IMR-90 (cell line): ENCODE measurements at regions not wholly inside any gene's neighbourhood (a gene's known extent, or its start where the extent isn't known, plus 50 kb on each side); places are given as distances from the start of the nearest gene placed in this dataset.

Source experiments
- ATAC-seq: fragments of 200-7000 bp; cut with Tn5 transposase; 2 replicates; pipeline ENCODE4 v1.9.1; 2020; ENCODE audit warnings: low read depth, mild to moderate bottlenecking, moderate library complexity
- BruUV-seq: library from RNA; stranded (reverse); fragments of 400-500 nt; replicated peaks from 2 replicates; lab custom pipeline; 2021; lab: Mats Ljungman, UMichigan
- CTCF ChIA-PET: fragments of 300-600 bp; formaldehyde crosslinking; extraction: SDS; loops from one replicate; lab custom pipeline; 2021; ENCODE audit warnings: antibody characterized with exemption; lab: Yijun Ruan, JAX
- POLR2A ChIA-PET: fragments of 300-600 bp; sonication (Branson Sonifier 250); formaldehyde crosslinking; loops from one replicate; lab custom pipeline; 2022; ENCODE audit warnings: antibody characterized with exemption; ENCODE audit not compliant: unreplicated experiment; lab: Charles Lee
- DNase-seq: peaks from one replicate; pipeline ENCODE4 v3.0.0; 2013
- H2AFZ ChIP-seq: replicated peaks from 2 replicates; pipeline ENCODE3; 2013; ENCODE audit warnings: low read length, mild to moderate bottlenecking; ENCODE audit not compliant: poor library complexity
- H2AK5ac ChIP-seq: 2 replicates; pipeline ENCODE4 v1.6.1; 2013; ENCODE audit warnings: low read depth, low read length, inconsistent platforms
- H2AK9ac ChIP-seq: replicated peaks from 2 replicates; pipeline ENCODE3; 2013; ENCODE audit warnings: mild to moderate bottlenecking, low read depth, low read length, moderate library complexity; ENCODE audit not compliant: poor library complexity
- H2BK120ac ChIP-seq: 2 replicates; pipeline ENCODE4 v1.6.1; 2013; ENCODE audit warnings: low read depth, low read length, inconsistent platforms
- H2BK15ac ChIP-seq: 3 replicates; pipeline ENCODE4 v1.6.1; 2013; ENCODE audit warnings: low read depth, low read length, inconsistent platforms
- H2BK20ac ChIP-seq: 2 replicates; pipeline ENCODE4 v1.6.1; 2013; ENCODE audit warnings: low read depth, mild to moderate bottlenecking, inconsistent platforms, low read length, moderate library complexity
- H2BK5ac ChIP-seq: 2 replicates; pipeline ENCODE4 v1.6.1; 2013; ENCODE audit warnings: mild to moderate bottlenecking, low read depth, low read length, inconsistent platforms; ENCODE audit not compliant: poor library complexity, severe bottlenecking
- H3K14ac ChIP-seq: replicated peaks from 2 replicates; pipeline ENCODE4 v1.6.1; 2013; ENCODE audit warnings: low read depth, low read length, inconsistent platforms
- H3K18ac ChIP-seq: 2 replicates; pipeline ENCODE4 v1.6.1; 2013; ENCODE audit warnings: low read depth, low read length, control low read depth
- H3K23ac ChIP-seq: 2 replicates; pipeline ENCODE4 v1.6.1; 2013; ENCODE audit warnings: low read depth, low read length, inconsistent platforms
- H3K27ac ChIP-seq: 2 replicates; pipeline ENCODE4 v1.5.1; 2013; ENCODE audit warnings: mild to moderate bottlenecking, control low read depth, low read length; ENCODE audit not compliant: insufficient read depth
- H3K27me3 ChIP-seq: 2 replicates; pipeline ENCODE4 v1.6.1; 2013; ENCODE audit warnings: low read length; ENCODE audit not compliant: control insufficient read depth, insufficient read depth
- H3K36me3 ChIP-seq: 2 replicates; pipeline ENCODE4 v1.6.1; 2013; ENCODE audit warnings: low read length, mixed read lengths; ENCODE audit not compliant: control insufficient read depth, insufficient read depth
- H3K4ac ChIP-seq: 2 replicates; pipeline ENCODE4 v1.6.1; 2013; ENCODE audit warnings: low read depth, low read length, inconsistent platforms
- H3K4me1 ChIP-seq: 2 replicates; pipeline ENCODE4 v1.6.1; 2013; ENCODE audit warnings: low read length, mixed read lengths; ENCODE audit not compliant: control insufficient read depth, insufficient read depth
- H3K4me2 ChIP-seq: 2 replicates; pipeline ENCODE4 v1.6.1; 2013; ENCODE audit warnings: low read depth, mild to moderate bottlenecking, control low read depth, low read length, moderate library complexity
- H3K4me3 ChIP-seq: 2 replicates; pipeline ENCODE4 v1.5.1; 2013; ENCODE audit warnings: low read depth, mild to moderate bottlenecking, control low read depth, low read length, moderate library complexity; ENCODE audit not compliant: insufficient read depth
- H3K56ac ChIP-seq: 2 replicates; pipeline ENCODE4 v1.6.1; 2013; ENCODE audit warnings: low read length, inconsistent platforms; ENCODE audit not compliant: insufficient read depth; ENCODE audit errors: extremely low read depth
- H3K79me1 ChIP-seq, 2 experiments: 2 replicates each; pipeline ENCODE4 v1.6.1; 2013; ENCODE audit warnings: low read length in 2 of 2, inconsistent platforms in 1 of 2, low read depth in 1 of 2
- H3K9ac ChIP-seq: 2 replicates; pipeline ENCODE4 v1.6.1; 2013; ENCODE audit warnings: low read depth, low read length, control low read depth
- H3K9me1 ChIP-seq: 2 replicates; pipeline ENCODE4 v1.6.1; 2013; ENCODE audit warnings: low read length, inconsistent platforms; ENCODE audit not compliant: insufficient read depth
- H3K9me3 ChIP-seq: 2 replicates; pipeline ENCODE4 v1.6.1; 2013; ENCODE audit warnings: low read length; ENCODE audit not compliant: control insufficient read depth, insufficient read depth
- H4K20me1 ChIP-seq: 2 replicates; pipeline ENCODE4 v1.6.1; 2013; ENCODE audit warnings: low read length, inconsistent platforms; ENCODE audit not compliant: insufficient read depth
- H4K5ac ChIP-seq: 2 replicates; pipeline ENCODE4 v1.6.1; 2013; ENCODE audit warnings: mild to moderate bottlenecking, low read depth, low read length, control low read depth
- H4K8ac ChIP-seq, 2 experiments: 2 replicates each; pipeline ENCODE4 v1.6.1; 2013; ENCODE audit warnings: low read depth in 2 of 2, low read length in 2 of 2, control low read depth in 1 of 2, inconsistent platforms in 1 of 2
- H4K91ac ChIP-seq: 2 replicates; pipeline ENCODE4 v1.6.1; 2013; ENCODE audit warnings: low read depth, low read length, inconsistent platforms; ENCODE audit not compliant: insufficient read depth
- BHLHE40 ChIP-seq: fragments of 150-350 bp; IDR thresholded peaks from 2 replicates; pipeline ENCODE4 v1.6.1; 2016; ENCODE audit warnings: mild to moderate bottlenecking, low read depth, low read length
- CEBPB ChIP-seq: IDR thresholded peaks from 2 replicates; pipeline ENCODE4 v1.6.1; 2012; ENCODE audit warnings: low read depth, low read length, improper control_type of control experiment
- CHD1 ChIP-seq: IDR thresholded peaks from 2 replicates; pipeline ENCODE4 v1.6.1; 2012; ENCODE audit warnings: low read depth, low read length, improper control_type of control experiment
- CTCF ChIP-seq: conservative IDR thresholded peaks from 2 replicates; pipeline ENCODE4 v1.5.1; 2012; ENCODE audit warnings: mild to moderate bottlenecking, low read depth, low read length, improper control_type of control experiment
- ELK1 ChIP-seq: fragments of 150-350 bp; IDR thresholded peaks from 2 replicates; pipeline ENCODE4 v1.6.1; 2016; ENCODE audit warnings: low read depth, mild to moderate bottlenecking, low read length, moderate library complexity, borderline replicate concordance
- FOS ChIP-seq: fragments of 150-350 bp; IDR thresholded peaks from 2 replicates; pipeline ENCODE4 v1.6.1; 2016; ENCODE audit warnings: low read depth, low read length
- MAFK ChIP-seq: IDR thresholded peaks from 2 replicates; pipeline ENCODE4 v1.6.1; 2012; ENCODE audit warnings: low read depth, low read length, improper control_type of control experiment
- MAZ ChIP-seq: IDR thresholded peaks from 2 replicates; pipeline ENCODE4 v1.6.1; 2012; ENCODE audit warnings: low read depth, mild to moderate bottlenecking, low read length, improper control_type of control experiment, moderate library complexity, borderline replicate concordance
- MXI1 ChIP-seq: IDR thresholded peaks from 2 replicates; pipeline ENCODE4 v1.6.1; 2012; ENCODE audit warnings: low read depth, mild to moderate bottlenecking, low read length, moderate library complexity, borderline replicate concordance
- NFE2L2 ChIP-seq: fragments of 150-350 bp; IDR thresholded peaks from 2 replicates; pipeline ENCODE4 v1.6.1; 2016; ENCODE audit warnings: low read depth, mild to moderate bottlenecking, low read length
- POLR2A ChIP-seq: IDR thresholded peaks from 2 replicates; pipeline ENCODE4 v1.6.1; 2012; ENCODE audit warnings: mild to moderate bottlenecking, low read depth, low read length
- RAD21 ChIP-seq: IDR thresholded peaks from 2 replicates; pipeline ENCODE4 v1.6.1; 2012; ENCODE audit warnings: low read length, improper control_type of control experiment
- RCOR1 ChIP-seq: IDR thresholded peaks from 2 replicates; pipeline ENCODE4 v1.6.1; 2012; ENCODE audit warnings: mild to moderate bottlenecking, low read length, improper control_type of control experiment; ENCODE audit not compliant: insufficient replicate concordance
- RFX5 ChIP-seq: IDR thresholded peaks from 2 replicates; pipeline ENCODE4 v1.8.0; 2012; ENCODE audit warnings: low read depth, mild to moderate bottlenecking, low read length, moderate library complexity
- SMC3 ChIP-seq: fragments of 150-350 bp; IDR thresholded peaks from 2 replicates; pipeline ENCODE4 v1.6.1; 2016; ENCODE audit warnings: low read depth, mild to moderate bottlenecking, antibody characterized with exemption, low read length, moderate library complexity
- WGBS, 2 experiments: methylation state at CpG; one replicate each; pipeline versions ENCODE4 v1.1.5 to v1.1.7; 2013; ENCODE audit warnings: missing lambda C conversion rate in 2 of 2; ENCODE audit not compliant: insufficient read length in 1 of 2; ENCODE audit errors: extremely low coverage in 2 of 2; 5-methylcytosine and 5-hydroxymethylcytosine counted together
- dilution Hi-C: fragments of 300-500 bp; cut with HindIII; formaldehyde crosslinking; loops from one replicate; pipeline ENCODE4 v1.14.3; 2018; ENCODE audit warnings: low sequenced_read_pairs; ENCODE audit not compliant: unreplicated experiment
- in situ Hi-C: fragments of 300-500 bp; cut with MboI; formaldehyde crosslinking; loops from 3 replicates; pipeline ENCODE4 v1.14.3; 2019; ENCODE audit warnings: low sequenced_read_pairs, inconsistent platforms, mixed read lengths
- intact Hi-C: fragments of 100-400 bp; cut with micrococcal nuclease; formaldehyde crosslinking; loops from 2 replicates; pipeline ENCODE4 v1.10.0; 2022
- TF ChIP-seq, protein P1 (sequence below): fragments of 150-350 bp; IDR thresholded peaks from 2 replicates; pipeline ENCODE4 v1.6.1; 2017; ENCODE audit warnings: mild to moderate bottlenecking, antibody characterized with exemption, low read length, low read depth

- intact Hi-C loops = no loop called here
Measured at GRCh38 chr12:125988545-125988944, 923.3 kb downstream of the AACS start.

More at GRCh38 chr12:125988545-125988944, 923.3 kb downstream of the AACS start:
- Histone ChIP-seq H2AK9ac (no peak overlapping the region), H3K27ac (no peak overlapping the region), H3K18ac (no peak overlapping the region), H2AFZ (no peak overlapping the region), H3K23ac (no peak overlapping the region), H3K4me1 (no peaks in the 10 kb centered on the region), H3K56ac (no peak overlapping the region), H2BK15ac (no peak overlapping the region), H3K36me3 (no peaks in the 10 kb centered on the region), H2BK20ac (no peak overlapping the region), H3K14ac (no peak overlapping the region), H3K4me3 (no peak overlapping the region), H3K79me1 (no peaks in the 10 kb centered on the region), H4K5ac (no peak overlapping the region), H2BK5ac (no peak overlapping the region), H3K4ac (no peak overlapping the region), H2AK5ac (no peak overlapping the region), H4K20me1 (no peaks in the 10 kb centered on the region), H3K9me1 (no peaks in the 10 kb centered on the region), H3K4me2 (no peak overlapping the region), H3K27me3 (no peaks in the 10 kb centered on the region), H4K91ac (no peak overlapping the region), H4K8ac (no peak overlapping the region), H3K9ac (no peak overlapping the region), H3K9me3 (peaks cover 8% of the 10 kb centered on the region; the same call in 1 of the 2 replicates), H2BK120ac (no peak overlapping the region)
- no TSS peak for BruUV-seq
- ChIA-PET POLR2A (no interaction called here), CTCF (no interaction called here)
- dilution Hi-C loops (no loop called here), in situ Hi-C loops (no loop called here)
- ATAC-seq = no peak
- TF ChIP-seq RAD21 = no peak
- TF ChIP-seq NFE2L2 = no peak
- no peak for TF ChIP-seq RCOR1
- TF ChIP-seq ELK1 = no peak
- TF ChIP-seq RFX5 = no peak
- no peak for TF ChIP-seq MXI1
- TF ChIP-seq MAZ = no peak
- TF ChIP-seq FOS = no peak
- TF ChIP-seq POLR2A = no peak
- TF ChIP-seq CEBPB = no peak
- TF ChIP-seq CHD1 = no peak
- TF ChIP-seq MAFK = no peak
- TF ChIP-seq, protein P1, sequence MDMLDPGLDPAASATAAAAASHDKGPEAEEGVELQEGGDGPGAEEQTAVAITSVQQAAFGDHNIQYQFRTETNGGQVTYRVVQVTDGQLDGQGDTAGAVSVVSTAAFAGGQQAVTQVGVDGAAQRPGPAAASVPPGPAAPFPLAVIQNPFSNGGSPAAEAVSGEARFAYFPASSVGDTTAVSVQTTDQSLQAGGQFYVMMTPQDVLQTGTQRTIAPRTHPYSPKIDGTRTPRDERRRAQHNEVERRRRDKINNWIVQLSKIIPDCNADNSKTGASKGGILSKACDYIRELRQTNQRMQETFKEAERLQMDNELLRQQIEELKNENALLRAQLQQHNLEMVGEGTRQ = no peak
- no peak for TF ChIP-seq BHLHE40
- TF ChIP-seq CTCF = no peak
- no peak for TF ChIP-seq SMC3
- DNase-seq = no peak
- WGBS, 2 experiments = no CpG with 5 or more reads among the region's 4 CpGs
